NCI-H345 (cell line): ENCODE measurements at regions not wholly inside any gene's neighbourhood (a gene's known extent, or its start where the extent isn't known, plus 50 kb on each side); places are given as distances from the start of the nearest gene placed in this dataset.

Experiments used
- DNase-seq: peaks from one replicate; lab custom pipeline; 2025; lab: John Stamatoyannopoulos, UW

DNA sequence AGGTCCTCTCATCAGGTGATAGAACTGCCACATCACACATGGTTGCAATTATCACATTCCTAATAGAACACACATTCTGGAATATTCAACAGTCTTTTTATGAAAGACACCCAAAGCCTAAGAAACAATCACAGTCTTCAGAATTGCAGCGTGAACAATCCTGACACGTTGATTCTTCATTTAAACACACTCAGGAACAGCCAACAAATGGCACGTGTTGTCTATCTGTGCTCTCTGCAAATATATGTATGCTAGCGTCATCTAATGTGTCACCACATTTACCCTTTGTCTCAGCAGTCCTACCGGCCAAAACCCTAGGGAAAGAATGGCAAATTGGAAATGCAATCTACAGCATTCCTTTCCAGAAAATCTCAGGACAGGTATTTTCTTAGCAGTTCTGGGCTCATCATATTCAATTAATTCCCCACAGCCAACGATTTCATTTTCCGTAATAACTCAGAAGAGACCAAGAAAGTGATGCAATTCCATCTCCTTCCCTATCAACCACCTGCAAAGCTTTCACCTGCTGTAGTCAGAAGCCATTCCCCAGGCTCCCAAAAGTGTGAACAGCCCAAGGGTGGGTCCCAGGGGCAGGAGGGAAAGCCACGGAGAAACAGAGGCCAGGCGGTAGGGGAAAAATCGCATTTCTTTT lies 280.3 kb upstream of the JARID2 start:
- no peak for DNase-seq

DNA sequence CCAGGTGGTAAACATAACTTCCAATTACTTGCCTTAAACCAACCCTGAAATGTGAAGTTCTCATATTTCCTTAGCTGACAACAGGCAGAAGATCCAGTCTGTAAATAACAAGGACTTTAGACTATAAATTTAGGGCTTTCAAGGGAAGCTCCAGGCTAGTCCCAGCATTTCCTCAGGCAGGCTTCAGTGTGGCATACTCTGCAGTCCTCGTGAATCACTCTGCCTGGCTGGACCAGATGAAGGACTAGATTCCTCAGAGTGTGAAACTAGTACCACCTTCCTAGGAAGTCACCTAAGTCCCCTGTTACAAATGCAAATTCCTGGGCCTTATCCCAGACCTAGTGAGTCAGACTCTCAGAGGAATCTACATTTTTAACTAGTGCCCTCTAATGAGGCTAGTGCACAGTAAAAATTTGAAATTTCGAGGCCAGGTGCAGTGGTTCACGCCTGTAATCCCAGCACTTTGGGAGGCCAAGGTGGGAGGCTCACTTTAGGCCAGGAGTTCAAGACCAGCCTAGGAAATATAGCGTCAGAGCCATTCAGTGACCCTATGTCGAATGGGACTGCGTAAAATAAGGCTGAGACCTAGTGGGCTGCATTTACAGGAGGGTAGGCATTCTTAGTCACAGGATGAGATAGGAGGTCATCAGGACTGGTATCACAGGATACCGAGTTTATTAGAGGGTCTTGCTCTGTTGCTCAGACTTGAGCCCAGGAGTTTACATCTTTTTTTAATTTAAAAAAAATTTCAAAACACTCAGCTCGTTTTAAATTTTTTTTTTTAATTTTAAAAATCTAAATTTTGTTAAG lies 279.6 kb upstream of the JARID2 start:
- no peak for DNase-seq

- DNase-seq: no peak
Measured at GRCh38 chr6:14966906-14967711, 278.8 kb upstream of the JARID2 start.

DNA sequence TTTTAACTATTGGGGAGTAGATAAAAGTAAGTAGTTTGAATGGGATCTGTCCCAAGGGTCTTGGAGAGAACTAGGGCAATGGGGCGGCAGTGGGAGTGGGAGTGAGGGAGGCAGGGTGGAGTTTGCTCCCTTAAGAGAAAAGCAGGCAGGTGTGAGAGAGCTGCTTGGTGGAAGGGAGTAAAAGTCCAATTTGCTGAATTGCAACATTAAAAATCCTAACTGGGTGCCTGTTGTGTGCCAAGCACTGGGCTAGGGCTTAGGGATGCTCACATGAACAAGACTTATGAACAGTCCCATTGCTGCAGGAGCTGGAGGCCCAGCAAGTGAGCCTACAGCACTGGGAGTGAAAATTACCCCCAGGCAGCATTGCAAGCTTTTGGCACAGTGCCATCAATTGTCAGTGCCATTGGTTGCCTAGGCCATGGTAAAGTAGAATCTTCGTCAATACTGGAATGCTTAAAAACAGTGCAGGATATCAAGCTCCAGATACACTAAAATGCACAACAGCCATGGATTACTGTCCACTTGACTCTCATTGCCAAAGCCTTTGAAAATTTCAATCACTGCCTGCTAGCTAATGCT lies 277.7 kb upstream of the JARID2 start:
- DNase-seq: no peak

DNA sequence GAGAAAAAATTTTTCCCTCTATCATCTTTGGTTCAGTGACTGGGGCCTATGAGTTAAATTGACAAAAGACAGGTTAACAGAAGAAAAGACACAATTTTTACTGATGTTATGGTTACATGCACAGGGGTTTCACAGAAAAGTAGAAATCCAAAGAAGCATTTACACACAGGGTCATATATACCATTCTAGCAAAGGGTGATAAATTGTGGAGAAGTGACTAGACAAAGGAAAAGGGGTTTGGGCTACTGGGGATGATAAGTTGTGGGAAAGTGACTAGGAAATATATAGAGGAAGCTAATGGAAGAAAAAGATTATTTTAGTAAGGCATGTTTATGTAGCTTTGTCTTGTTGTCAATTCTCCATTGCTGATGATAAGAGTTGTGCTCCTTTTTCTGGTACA lies 276.7 kb upstream of the JARID2 start:
- no peak for DNase-seq

DNA sequence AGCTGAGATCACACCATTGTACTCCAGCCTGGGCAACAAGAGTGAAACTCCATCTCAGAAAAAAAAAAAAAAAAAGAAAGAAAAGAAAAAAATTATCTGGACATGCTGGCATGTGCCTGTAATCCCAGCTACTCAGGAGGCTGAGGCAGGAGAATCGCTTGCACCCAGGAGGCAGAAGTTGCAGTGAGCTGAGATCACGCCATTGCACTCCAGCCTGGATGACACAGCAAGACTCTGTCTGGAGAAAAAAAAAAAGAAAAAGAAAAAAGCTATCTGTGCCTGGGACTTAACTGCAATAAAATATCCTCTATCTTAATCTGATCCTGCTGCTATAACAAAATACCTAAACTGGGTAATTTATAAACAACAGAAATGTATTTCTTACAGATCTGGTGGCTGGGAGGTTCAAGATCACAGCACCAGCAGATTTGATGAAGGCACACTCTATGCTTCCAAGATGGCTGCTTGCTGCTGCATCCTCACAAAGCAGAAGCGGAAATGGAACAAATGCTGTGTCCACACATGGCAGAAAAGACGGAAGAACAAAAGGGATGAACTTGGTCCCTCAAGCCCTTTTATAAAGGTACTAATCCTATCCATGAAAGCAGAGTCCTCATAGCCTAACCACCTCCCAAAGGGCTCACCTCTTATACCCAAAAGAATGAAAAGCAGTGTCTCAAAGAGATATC lies 273.3 kb upstream of the JARID2 start:
- DNase-seq: no peak

- no peak for DNase-seq
Measured at GRCh38 chr6:14974372-14974771, 271.5 kb upstream of the JARID2 start.

- no peak for DNase-seq
Measured at GRCh38 chr6:14974792-14975470, 270.9 kb upstream of the JARID2 start.

GRCh38 chr6:14975471-14975817 lies 270.4 kb upstream of the JARID2 start:
- no peak for DNase-seq

DNA sequence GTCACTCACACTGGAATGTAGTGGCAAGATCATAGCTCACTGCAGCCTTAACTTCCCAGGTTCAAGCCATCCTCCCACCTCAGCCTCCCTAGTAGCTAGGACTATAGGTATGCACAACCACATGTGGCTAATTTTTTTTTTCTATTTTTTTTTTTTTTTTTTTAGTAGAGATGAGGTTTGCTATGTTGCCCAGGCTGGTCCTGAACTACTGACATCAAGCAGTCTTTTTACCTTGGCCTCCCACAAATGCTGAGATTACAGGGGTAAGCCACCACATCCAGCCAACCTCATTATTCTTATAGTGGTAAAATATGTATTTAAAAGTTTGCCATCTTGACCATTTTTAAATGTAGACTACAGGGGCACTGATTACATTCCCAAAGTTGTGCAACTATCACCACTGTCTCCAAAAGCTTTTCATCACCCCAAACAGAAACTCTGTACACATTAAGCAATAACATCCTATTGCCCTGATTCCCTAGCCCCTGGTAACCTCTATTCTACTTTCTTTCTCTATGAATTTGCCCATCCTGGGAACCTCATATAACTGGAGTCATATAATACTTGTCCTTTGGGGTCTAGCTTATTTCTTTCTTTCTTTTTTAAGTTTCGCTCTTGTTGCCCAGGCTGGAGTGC lies 268.0 kb upstream of the JARID2 start:
- no peak for DNase-seq

- DNase-seq: no peak
Measured at GRCh38 chr6:14981960-14982359, 263.9 kb upstream of the JARID2 start.

GRCh38 chr6:14983599-14984518 lies 262.0 kb upstream of the JARID2 start:
- DNase-seq: no peak

DNA sequence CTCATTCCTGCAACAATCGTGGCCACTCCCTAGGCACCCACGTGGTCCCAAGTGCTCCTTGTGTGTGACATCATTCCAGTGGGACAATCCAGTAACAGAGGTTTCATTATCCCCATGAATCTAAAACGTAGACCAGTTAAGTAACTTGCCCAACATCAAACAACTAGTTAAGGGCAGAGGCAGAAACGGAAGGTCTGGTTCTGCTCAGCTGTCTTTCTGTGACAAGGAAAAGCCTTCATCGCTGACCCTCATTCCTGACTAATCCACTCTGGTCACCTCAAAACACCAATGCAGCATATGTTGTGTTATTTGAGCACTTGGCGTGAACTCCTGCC lies 261.4 kb upstream of the JARID2 start:
- DNase-seq: no peak

DNA sequence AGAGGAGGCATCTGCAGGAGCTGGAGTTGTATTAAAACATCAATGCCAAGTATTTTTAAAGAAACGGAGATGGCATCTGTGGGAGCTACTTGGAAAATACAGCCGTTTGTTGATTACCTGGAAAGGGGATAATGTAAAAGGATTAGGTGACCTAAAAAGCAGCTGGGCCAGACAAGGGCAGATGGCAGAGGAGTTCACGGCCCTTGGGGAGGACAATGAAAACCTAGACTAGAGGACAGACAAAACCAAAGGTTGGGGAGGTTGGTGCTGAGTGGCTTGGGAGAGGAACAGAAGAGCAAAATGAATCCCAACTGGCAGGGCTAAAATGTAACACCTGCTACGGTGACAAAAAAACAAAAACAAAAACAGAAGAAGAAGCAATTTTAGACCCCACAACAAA lies 260.5 kb upstream of the JARID2 start:
- no peak for DNase-seq

DNA sequence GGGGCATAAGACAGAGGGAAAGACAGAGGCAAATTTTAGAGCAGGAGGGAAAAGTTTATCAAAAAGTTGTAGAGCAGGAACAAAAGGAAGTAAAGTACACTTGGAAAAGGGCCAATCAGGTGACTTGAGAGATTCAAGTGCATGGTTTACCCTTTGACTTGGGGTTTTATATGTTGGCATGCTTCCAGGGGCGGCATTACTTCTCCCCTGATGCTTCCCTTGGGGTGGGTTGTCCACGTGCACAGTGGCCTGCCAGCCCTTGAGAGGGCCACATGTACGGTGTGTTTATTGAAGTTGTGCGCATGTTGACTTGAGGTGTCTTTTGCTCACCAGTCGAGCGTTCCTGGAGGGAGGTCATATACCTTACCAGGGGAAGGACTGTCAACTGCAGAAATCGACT lies 259.5 kb upstream of the JARID2 start:
- DNase-seq: no peak

DNA sequence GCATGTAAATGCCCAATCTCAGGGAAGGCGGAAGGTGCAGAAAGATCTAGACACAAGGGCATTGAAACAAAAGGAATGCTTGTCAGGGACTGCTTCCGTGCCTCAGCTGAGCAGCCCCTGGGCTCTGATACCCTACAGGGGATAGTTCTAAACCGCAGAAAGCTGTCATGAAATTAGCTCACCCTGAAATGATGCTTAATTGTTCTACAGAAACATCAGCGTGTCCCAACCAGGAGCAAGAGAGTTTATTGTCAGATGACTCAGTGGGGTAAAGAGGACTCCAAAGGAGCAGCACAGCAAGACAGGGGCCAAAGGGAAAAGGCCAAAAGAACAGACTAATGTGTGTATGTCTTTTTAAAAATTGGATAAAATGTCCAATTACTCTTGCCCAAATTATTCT lies 258.4 kb upstream of the JARID2 start:
- DNase-seq: no peak

GRCh38 chr6:14992382-14992781 lies 253.5 kb upstream of the JARID2 start:
- DNase-seq: no peak

DNA sequence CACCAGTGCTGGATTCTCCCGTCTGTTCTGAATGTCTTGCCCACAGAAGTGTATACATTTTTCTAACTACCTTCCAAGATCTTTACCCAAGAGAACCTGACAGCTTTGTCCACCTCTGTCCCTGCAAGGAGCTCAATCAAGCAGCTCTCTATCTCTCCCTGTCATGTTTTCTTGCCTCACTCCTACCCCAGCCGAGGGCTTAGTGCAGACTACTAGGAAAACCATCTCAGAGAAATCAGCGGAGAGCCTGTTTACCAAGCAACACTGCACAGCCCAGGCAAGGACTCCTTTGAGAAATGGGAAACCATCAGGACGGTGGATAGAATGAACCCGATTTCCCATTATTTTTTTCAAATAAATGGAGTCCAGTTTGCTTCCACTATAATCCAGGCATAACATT lies 250.7 kb upstream of the JARID2 start:
- no peak for DNase-seq

DNA sequence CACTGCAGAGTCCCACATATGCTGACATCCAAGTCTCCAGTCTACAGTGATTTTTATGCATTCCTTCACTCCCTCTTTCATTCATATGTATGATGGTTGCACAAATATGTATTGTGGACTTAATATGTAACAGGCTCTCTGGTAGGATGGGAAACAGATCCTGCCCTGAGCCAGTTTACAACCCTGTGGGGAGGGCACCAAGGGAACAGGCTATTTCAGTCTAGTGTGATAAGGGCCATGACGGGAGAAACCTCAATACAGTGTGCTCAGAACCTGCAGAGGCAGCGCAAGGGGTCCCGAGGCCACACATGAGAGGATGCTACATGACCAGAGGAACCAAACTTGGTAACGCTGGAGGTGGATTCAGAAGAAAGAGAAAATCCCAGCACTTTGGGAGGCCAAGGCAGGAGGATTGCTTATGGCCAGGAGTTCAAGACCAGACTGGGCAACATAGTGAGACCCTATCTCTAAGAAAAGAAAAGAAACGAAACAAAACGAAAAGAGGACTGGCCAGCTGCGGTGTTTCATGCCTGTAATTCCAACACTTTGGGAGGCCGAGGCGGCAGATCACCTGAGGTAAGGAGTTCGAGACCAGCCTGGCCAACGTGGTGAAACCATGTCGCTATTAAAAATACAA lies 249.8 kb upstream of the JARID2 start:
- no peak for DNase-seq

- DNase-seq: no peak
Measured at GRCh38 chr6:14996892-14997291, 249.0 kb upstream of the JARID2 start.
